PC-3 (cell line): ENCODE measurements at regions not wholly inside any gene's neighbourhood (a gene's known extent, or its start where the extent isn't known, plus 50 kb on each side); places are given as distances from the start of the nearest gene placed in this dataset.

Source experiments
- CTCF ChIP-seq: fragments of 300-600 bp; sonication (generic); conservative IDR thresholded peaks from 2 replicates; pipeline ENCODE4 v1.5.1; 2017; ENCODE audit warnings: antibody characterized with exemption, low read depth, mild to moderate bottlenecking, low read length
- EZH2 ChIP-seq: fragments of 300-600 bp; sonication (generic); IDR thresholded peaks from one replicate; pipeline ENCODE4 v1.6.1; 2017; ENCODE audit warnings: antibody characterized with exemption, mild to moderate bottlenecking, low read length; ENCODE audit not compliant: unreplicated experiment
- EZH2phosphoT487 ChIP-seq: fragments of 300-600 bp; sonication (generic); IDR thresholded peaks from 2 replicates; pipeline ENCODE4 v1.6.1; 2018; ENCODE audit warnings: mild to moderate bottlenecking, antibody characterized with exemption, low read length, borderline replicate concordance

- no peak for TF ChIP-seq CTCF
- TF ChIP-seq EZH2, result no peak
- no peak for TF ChIP-seq EZH2phosphoT487
Observed at GRCh38 chr11:10387206-10388083, 67.6 kb upstream of the AMPD3 start.
